Calu3 (cell line): ENCODE measurements at regions not wholly inside any gene's neighbourhood (a gene's known extent, or its start where the extent isn't known, plus 50 kb on each side); places are given as distances from the start of the nearest gene placed in this dataset.

Experiments
- BruUV-seq: library from RNA; stranded (reverse); fragments of 400-500 nt; replicated peaks from 2 replicates; lab custom pipeline; 2021; lab: Mats Ljungman, UMichigan
- CTCF ChIA-PET: fragments of 300-600 bp; sonication (Branson Sonifier 250); formaldehyde crosslinking; loops from one replicate; lab custom pipeline; 2022; ENCODE audit warnings: antibody characterized with exemption; lab: Charles Lee
- DNase-seq: peaks from one replicate; pipeline ENCODE4 v3.0.0; 2022
- H3K27ac Mint-ChIP-seq: one replicate; pipeline ENCODE4 v1.8.0; 2022; ENCODE audit warnings: mixed read lengths; ENCODE audit not compliant: unreplicated experiment
- H3K27me3 Mint-ChIP-seq: one replicate; pipeline ENCODE4 v1.8.0; 2022; ENCODE audit warnings: mixed read lengths; ENCODE audit not compliant: unreplicated experiment
- H3K36me3 Mint-ChIP-seq: one replicate; pipeline ENCODE4 v1.8.0; 2022; ENCODE audit warnings: mild to moderate bottlenecking, moderate library complexity, mixed read lengths; ENCODE audit not compliant: insufficient read depth, unreplicated experiment
- H3K4me1 Mint-ChIP-seq: one replicate; pipeline ENCODE4 v1.8.0; 2022; ENCODE audit warnings: mild to moderate bottlenecking, low read depth, mixed read lengths; ENCODE audit not compliant: unreplicated experiment
- H3K4me3 Mint-ChIP-seq: one replicate; pipeline ENCODE4 v1.8.0; 2022; ENCODE audit warnings: mild to moderate bottlenecking, low read depth, moderate library complexity, mixed read lengths; ENCODE audit not compliant: unreplicated experiment
- H3K9me3 Mint-ChIP-seq: one replicate; pipeline ENCODE4 v1.8.0; 2022; ENCODE audit warnings: low read depth, mixed read lengths; ENCODE audit not compliant: unreplicated experiment
- intact Hi-C: fragments of 100-400 bp; cut with micrococcal nuclease; formaldehyde crosslinking; loops from one replicate; pipeline ENCODE4 v1.10.0; 2022; ENCODE audit not compliant: unreplicated experiment
- TF ChIP-seq, protein P1 (sequence below): fragments of 200-600 bp; IDR thresholded peaks from one replicate; pipeline ENCODE4 v1.8.0; 2022; ENCODE audit warnings: antibody characterized with exemption; ENCODE audit not compliant: unreplicated experiment

DNA sequence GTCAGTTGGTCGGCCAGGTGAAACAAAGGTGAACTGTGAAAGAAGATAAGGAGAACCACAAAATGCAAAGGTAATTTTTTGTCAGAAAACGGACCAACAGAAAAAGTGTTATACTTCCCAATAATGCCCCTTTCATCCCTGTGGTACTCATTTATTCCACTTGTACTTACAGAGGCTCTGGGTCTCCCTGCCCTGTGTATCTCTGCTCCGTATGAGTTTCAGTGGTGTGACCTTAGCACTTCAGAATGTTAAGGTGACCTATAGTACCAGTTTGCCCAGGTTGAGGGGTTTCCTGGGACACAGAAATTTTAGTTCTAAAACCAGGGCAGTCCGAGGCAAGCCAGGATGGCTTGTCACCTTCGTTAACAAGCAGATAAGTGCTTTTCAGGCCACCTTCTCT, 254.8 kb downstream of the OLFM3 start:
- H3K27ac Mint-ChIP-seq: peak overlapping the region; percentile 72
- no TSS peak for BruUV-seq

DNA sequence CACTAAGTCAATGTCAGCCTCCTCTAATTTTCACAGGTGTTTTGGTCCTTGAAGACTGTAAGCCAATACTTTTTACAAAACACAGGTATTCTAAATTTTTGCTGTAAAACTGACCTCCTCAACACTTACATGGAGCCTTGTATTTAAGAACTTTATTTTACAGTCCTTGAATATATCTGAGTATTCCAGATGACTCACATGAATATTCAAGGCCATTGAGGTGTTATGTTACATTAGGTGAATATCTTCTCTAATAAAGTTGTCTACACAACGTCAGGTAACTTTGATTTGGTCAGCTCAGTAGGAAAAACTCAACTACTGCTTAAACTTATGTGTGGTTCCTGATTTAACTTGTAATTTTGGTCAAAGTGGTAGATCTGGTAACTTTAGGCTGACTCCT, 254.2 kb downstream of the OLFM3 start:
- TF ChIP-seq, protein P1, sequence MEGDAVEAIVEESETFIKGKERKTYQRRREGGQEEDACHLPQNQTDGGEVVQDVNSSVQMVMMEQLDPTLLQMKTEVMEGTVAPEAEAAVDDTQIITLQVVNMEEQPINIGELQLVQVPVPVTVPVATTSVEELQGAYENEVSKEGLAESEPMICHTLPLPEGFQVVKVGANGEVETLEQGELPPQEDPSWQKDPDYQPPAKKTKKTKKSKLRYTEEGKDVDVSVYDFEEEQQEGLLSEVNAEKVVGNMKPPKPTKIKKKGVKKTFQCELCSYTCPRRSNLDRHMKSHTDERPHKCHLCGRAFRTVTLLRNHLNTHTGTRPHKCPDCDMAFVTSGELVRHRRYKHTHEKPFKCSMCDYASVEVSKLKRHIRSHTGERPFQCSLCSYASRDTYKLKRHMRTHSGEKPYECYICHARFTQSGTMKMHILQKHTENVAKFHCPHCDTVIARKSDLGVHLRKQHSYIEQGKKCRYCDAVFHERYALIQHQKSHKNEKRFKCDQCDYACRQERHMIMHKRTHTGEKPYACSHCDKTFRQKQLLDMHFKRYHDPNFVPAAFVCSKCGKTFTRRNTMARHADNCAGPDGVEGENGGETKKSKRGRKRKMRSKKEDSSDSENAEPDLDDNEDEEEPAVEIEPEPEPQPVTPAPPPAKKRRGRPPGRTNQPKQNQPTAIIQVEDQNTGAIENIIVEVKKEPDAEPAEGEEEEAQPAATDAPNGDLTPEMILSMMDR: no peak
- no peak overlapping the region for H3K27ac Mint-ChIP-seq
- DNase-seq: no peak
- intact Hi-C loops: no loop called here
- peaks cover 4% of the 10 kb centered on the region for H3K36me3 Mint-ChIP-seq
- H3K4me1 Mint-ChIP-seq: peaks cover 11% of the 10 kb centered on the region
- CTCF ChIA-PET: no interaction called here
- no TSS peak for BruUV-seq
- H3K27me3 Mint-ChIP-seq: no peaks in the 10 kb centered on the region
- no peak overlapping the region for H3K4me3 Mint-ChIP-seq
- H3K9me3 Mint-ChIP-seq: peaks cover 4% of the 10 kb centered on the region

More for the DNA sequence above, 254.8 kb downstream of the OLFM3 start:
- H3K4me1 Mint-ChIP-seq: peaks cover 11% of the 10 kb centered on the region
- peaks cover 4% of the 10 kb centered on the region for H3K9me3 Mint-ChIP-seq
- no peaks in the 10 kb centered on the region for H3K27me3 Mint-ChIP-seq
- CTCF ChIA-PET: no interaction called here
- no peak overlapping the region for H3K4me3 Mint-ChIP-seq
- intact Hi-C loops: no loop called here
- DNase-seq: no peak
- TF ChIP-seq, protein P1: no peak
- peaks cover 4% of the 10 kb centered on the region for H3K36me3 Mint-ChIP-seq

DNA sequence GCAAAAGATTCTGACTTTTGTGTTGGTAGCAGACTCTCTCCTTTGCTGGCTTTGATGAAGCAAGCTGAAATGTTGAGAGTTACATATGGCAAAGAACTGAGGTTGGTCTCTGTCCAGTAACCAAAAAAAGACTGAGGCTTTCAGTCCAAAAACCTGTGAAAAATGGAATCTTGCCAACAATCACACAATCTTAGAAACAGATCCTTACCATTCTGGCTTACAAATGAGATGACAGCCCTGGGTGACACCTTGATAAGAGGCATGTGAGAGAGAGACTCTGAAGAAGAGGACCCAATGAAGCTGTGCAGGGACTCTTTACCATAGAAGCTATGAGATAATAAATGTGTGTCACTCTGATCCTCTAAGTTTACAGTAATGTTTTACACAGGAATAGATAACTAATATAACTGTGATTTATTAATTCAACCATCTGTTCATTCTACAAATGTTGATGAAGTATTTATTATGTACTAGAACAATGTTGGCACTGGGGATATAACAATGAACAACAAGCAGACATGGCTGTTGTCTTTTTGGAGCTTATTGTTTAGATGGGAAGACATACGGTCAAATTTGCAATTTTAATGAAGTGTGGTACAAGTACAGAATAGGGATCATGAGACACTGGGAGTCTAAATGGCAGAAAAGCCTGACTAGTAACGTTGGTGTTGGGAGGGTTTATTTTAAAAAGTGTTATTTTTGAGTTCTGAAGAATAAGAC, 251.0 kb downstream of the OLFM3 start:
- TF ChIP-seq, protein P1: no peak
- CTCF ChIA-PET: no interaction called here
- DNase-seq: no peak
- no TSS peak for BruUV-seq
- no peak overlapping the region for H3K4me3 Mint-ChIP-seq
- peaks cover 4% of the 10 kb centered on the region for H3K36me3 Mint-ChIP-seq
- H3K27ac Mint-ChIP-seq: no peak overlapping the region
- H3K4me1 Mint-ChIP-seq: peaks cover 11% of the 10 kb centered on the region
- intact Hi-C loops: no loop called here
- peaks cover 4% of the 10 kb centered on the region for H3K9me3 Mint-ChIP-seq
- H3K27me3 Mint-ChIP-seq: no peaks in the 10 kb centered on the region

DNA sequence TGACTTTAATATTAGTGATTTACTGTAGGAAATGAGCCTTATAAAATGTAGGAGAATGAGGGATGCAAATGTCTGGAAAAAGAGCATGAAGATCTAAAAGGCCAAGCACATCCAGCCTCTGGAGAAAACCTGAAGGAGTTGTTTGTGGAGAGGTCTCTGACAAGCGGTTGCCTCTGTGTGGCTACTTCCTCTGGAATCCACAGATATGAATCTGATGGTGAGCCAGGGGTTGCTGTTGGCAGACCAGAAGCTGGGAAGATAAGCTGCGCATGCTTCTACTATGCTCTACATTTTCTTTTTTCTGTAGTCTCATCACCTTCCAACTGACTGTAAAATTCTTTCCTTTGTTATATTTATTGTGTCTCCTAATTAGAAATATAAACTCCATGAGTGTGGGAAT, 248.6 kb downstream of the OLFM3 start:
- no peak overlapping the region for H3K4me3 Mint-ChIP-seq
- H3K36me3 Mint-ChIP-seq: no peaks in the 10 kb centered on the region
- no peak overlapping the region for H3K27ac Mint-ChIP-seq
- CTCF ChIA-PET: no interaction called here
- DNase-seq: no peak
- TF ChIP-seq, protein P1: no peak
- no peaks in the 10 kb centered on the region for H3K4me1 Mint-ChIP-seq
- no TSS peak for BruUV-seq
- H3K27me3 Mint-ChIP-seq: no peaks in the 10 kb centered on the region
- H3K9me3 Mint-ChIP-seq: peaks cover 4% of the 10 kb centered on the region
- intact Hi-C loops: no loop called here
